ENCODE measurements at regions not wholly inside any gene's neighbourhood (a gene's known extent, or its start where the extent isn't known, plus 50 kb on each side); places are given as distances from the start of the nearest gene placed in this dataset.

DNA sequence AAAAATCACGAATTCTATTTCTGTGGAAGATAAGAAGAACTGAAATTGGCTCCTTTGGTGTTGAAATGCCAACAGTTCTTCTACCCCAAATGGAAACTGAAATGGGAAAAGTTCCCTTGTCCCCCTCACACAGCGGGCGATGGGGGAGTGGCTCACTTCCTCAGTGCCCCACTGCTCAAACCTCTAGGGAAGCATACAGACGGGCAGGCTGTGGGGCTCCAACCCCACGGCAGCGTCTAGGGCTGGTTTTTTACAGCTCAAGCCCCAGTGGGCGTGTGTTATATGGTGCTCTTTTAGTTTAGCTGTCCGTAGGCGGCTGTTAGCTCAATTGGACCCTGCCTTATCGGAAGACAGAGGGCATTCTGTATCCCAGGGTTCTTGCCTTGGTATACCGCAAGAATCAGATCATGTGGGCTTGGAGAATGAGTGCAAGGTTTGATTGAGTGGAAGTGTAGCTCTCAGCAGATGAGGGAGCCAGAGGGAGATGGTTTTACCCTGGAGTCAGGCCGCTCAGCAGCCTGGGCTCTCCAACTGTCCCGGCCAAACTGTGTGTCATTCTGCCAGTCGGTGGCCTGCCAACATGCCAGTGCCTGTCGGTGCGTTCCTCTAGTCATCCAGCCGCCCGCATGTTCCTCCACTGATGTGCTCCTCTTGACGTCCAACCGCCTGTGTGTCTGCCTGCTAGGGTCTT, 166.3 kb upstream of the ZNF608 start:
- TF ChIP-seq GATA2 (IDR thresholded peaks at IDR 0.05; ENCODE audit: low read depth, low read length) (no peak), GATA3 (IDR thresholded peaks at IDR 0.05; ENCODE audit: low read depth, low read length) (no peak)

All from SH-SY5Y (cell line).